GM19395 (cell line): ENCODE measurements at regions not wholly inside any gene's neighbourhood (a gene's known extent, or its start where the extent isn't known, plus 50 kb on each side); places are given as distances from the start of the nearest gene placed in this dataset.
"Not testable (repeated sequence)": the region's sequence is repeated elsewhere in the genome, so short reads cannot be mapped to it uniquely, and the experiment has no call there.

Experiments used
- ATAC-seq: cut with Tn5 transposase; IDR thresholded peaks from one replicate; pipeline ENCODE4 v1.9.1; 2021; ENCODE audit warnings: mild to moderate bottlenecking, moderate library complexity; ENCODE audit not compliant: unreplicated experiment

- no peak for ATAC-seq
These were observed 182.3 kb downstream of the FCRL5 start for GRCh38 chr1:157369808-157370521.

- not testable (repeated sequence) for ATAC-seq
These were observed 183.4 kb downstream of the FCRL5 start for GRCh38 chr1:157368941-157369340.

- ATAC-seq: no peak
These were observed 184.0 kb downstream of the FCRL5 start for GRCh38 chr1:157368363-157368762.

- no peak for ATAC-seq
These were observed 184.4 kb downstream of the FCRL5 start for GRCh38 chr1:157367870-157368269.

- no peak for ATAC-seq
These were observed 185.1 kb downstream of the FCRL5 start for GRCh38 chr1:157367091-157367739.

GRCh38 chr1:157364612-157365011 is 187.7 kb downstream of the FCRL5 start:
- no peak for ATAC-seq

- ATAC-seq: no peak
These were observed 188.6 kb downstream of the FCRL5 start for GRCh38 chr1:157363660-157364140.

- no peak for ATAC-seq
These were observed 192.3 kb downstream of the FCRL5 start for GRCh38 chr1:157360023-157360390.

GRCh38 chr1:157359314-157360022 is 192.8 kb downstream of the FCRL5 start:
- no peak for ATAC-seq

GRCh38 chr1:157357111-157357510 is 195.2 kb downstream of the FCRL5 start:
- no peak for ATAC-seq

GRCh38 chr1:157356601-157357000 is 195.7 kb downstream of the FCRL5 start:
- no peak for ATAC-seq

GRCh38 chr1:157353546-157353945 is 198.8 kb downstream of the FCRL5 start:
- no peak for ATAC-seq

GRCh38 chr1:157352817-157353408 is 199.4 kb downstream of the FCRL5 start:
- no peak for ATAC-seq

- no peak for ATAC-seq
These were observed 200.1 kb downstream of the FCRL5 start for GRCh38 chr1:157352216-157352615.

GRCh38 chr1:157351800-157352199 is 200.5 kb downstream of the FCRL5 start:
- not testable (repeated sequence) for ATAC-seq

- no peak for ATAC-seq
These were observed 203.5 kb downstream of the FCRL5 start for GRCh38 chr1:157348538-157349480.

- no peak for ATAC-seq
These were observed 204.8 kb downstream of the FCRL5 start for GRCh38 chr1:157347506-157347905.

- not testable (repeated sequence) for ATAC-seq
These were observed 199.6 kb upstream of the ETV3 start for GRCh38 chr1:157337785-157338184.

GRCh38 chr1:157335056-157335455 is 196.9 kb upstream of the ETV3 start:
- ATAC-seq: no peak

- no peak for ATAC-seq
These were observed 195.8 kb upstream of the ETV3 start for GRCh38 chr1:157334041-157334440.
